ENCODE measurements at regions not wholly inside any gene's neighbourhood (a gene's known extent, or its start where the extent isn't known, plus 50 kb on each side); places are given as distances from the start of the nearest gene placed in this dataset.

- TF ChIP-seq EZH2phosphoT487 (IDR thresholded peaks at IDR 0.05; ENCODE audit: low read depth, severe bottlenecking, unreplicated experiment), result no peak
- no peak for TF ChIP-seq CTCF (IDR thresholded peaks at IDR 0.05; ENCODE audit: poor library complexity)
- TF ChIP-seq EZH2 (IDR thresholded peaks at IDR 0.05; ENCODE audit: borderline replicate concordance), result no peak
These were observed 279.6 kb downstream of the KLF13 start for GRCh38 chr15:31606194-31606669.

Data from hepatocyte (in vitro differentiated cells).